ENCODE measurements at regions not wholly inside any gene's neighbourhood (a gene's known extent, or its start where the extent isn't known, plus 50 kb on each side); places are given as distances from the start of the nearest gene placed in this dataset.

DNA sequence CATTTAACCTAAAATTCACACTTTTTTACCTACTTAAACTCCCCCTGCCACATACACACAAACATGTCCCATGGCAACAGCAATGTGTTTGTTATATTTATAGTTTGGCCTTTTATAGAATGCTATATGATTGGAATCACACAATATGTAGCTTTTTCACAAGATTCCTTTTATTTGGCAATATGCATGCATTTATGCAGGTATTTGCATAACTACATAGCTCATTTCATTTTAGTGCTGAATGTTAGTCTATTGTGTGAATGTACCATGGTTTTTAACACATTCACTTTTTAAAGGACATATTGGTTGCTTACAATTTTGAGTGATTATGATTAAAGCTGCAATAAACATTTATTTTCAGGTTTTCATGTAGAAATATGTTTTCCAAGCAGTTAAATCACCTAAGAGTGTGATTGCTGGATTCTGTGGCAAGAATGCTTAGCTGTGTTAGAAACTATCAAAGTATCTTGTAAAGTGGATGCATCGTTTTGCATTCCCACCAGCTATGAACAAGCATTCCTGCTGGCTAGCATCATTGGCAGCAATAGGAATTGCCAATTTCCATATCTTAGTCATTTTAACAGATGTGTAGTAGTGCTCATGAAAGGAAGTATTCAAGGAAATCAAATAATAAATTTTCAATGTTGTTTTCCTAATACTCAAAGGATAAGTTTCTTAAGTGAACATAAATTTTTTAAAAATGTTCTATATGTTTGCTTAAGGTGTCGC, 557.0 kb downstream of the SLITRK1 start (continued):
- TF ChIP-seq RELB (IDR thresholded peaks at IDR 0.05; ENCODE audit: low read depth) (no peak), MEF2B (IDR thresholded peaks at IDR 0.05; ENCODE audit: partially characterized antibody, poor library complexity, severe bottlenecking) (no peak), SIX5 (IDR thresholded peaks at IDR 0.05; ENCODE audit: low read depth, low read length, severe bottlenecking) (no peak), TAF1 (IDR thresholded peaks at IDR 0.05; ENCODE audit: borderline replicate concordance, low read depth, low read length) (no peak), SREBF1 (IDR thresholded peaks at IDR 0.05; ENCODE audit: low read length) (no peak), ZSCAN29 (IDR thresholded peaks at IDR 0.05) (no peak), NBN (IDR thresholded peaks at IDR 0.05) (no peak)
- TF ChIP-seq, protein P1, sequence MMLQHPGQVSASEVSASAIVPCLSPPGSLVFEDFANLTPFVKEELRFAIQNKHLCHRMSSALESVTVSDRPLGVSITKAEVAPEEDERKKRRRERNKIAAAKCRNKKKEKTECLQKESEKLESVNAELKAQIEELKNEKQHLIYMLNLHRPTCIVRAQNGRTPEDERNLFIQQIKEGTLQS (IDR thresholded peaks at IDR 0.05; ENCODE audit: borderline replicate concordance, extremely low read depth, low read depth, low read length): no peak

DNA sequence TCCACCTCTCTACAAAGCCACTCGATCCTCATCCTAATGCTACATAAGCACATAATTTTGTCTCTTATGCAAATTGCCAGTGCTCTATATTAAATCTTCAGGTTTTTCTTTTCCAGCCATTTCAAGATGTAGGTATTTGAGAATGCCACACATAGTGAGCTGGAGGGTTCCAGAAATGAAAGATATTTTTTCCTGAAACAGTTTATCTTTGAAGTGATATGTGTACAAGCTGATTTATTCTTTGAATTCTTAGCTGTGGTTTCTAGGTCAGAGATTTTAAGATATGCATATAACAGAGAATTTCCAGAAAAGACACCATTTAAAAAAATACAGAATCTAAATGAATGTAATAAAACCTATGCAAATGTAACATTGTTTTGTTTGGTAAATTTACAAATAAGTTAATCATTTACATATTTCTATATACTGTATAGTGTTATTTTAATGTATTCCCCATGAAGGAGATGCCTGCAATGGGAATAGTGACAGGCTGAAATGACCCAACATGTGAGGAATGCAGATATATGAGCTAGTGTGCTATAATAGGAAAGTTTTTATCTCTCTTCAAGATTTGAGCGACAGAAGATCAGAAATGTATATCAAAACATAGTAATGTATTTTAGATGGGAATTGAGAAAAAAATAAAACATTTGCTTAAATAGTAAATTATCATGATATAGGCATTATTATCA, 570.2 kb downstream of the SLITRK1 start:
- no peak for ATAC-seq
- Histone ChIP-seq H3K4me1 (ENCODE audit: control insufficient read depth, insufficient read depth, low read length) (no peaks in the 10 kb centered on the region), H3K4me3 (no peak overlapping the region), H3K79me2 (ENCODE audit: control insufficient read depth, insufficient read depth, low read length) (no peaks in the 10 kb centered on the region), H2AFZ (ENCODE audit: control insufficient read depth, low read depth, low read length) (no peak overlapping the region), H3K9ac (ENCODE audit: control insufficient read depth, insufficient read depth, low read length) (no peak overlapping the region), H3K27me3 (replicated peaks in 1 of 2; ENCODE audit: control insufficient read depth in 2 of 2, insufficient read depth in 2 of 2, low read length in 1 of 2) (no peaks in the 10 kb centered on the region), H4K20me1 (ENCODE audit: control insufficient read depth, insufficient read depth) (no peaks in the 10 kb centered on the region), H3K4me2 (ENCODE audit: control insufficient read depth, insufficient read depth) (no peak overlapping the region), H3K27ac (ENCODE audit: control insufficient read depth, insufficient read depth) (no peak overlapping the region), H3K36me3 (ENCODE audit: control insufficient read depth in 2 of 2, insufficient read depth in 2 of 2, low read length in 1 of 2) (no peaks in the 10 kb centered on the region), H3K9me3 (replicated peaks; ENCODE audit: control insufficient read depth, insufficient read depth, low read length) (no peaks in the 10 kb centered on the region)
- no peak for DNase-seq (ENCODE audit: low read depth, low spot score)
- RAD21 ChIA-PET (ENCODE audit: unreplicated experiment): no interaction called here
- in situ Hi-C loops (cut with MboI) (no loop called here), intact Hi-C loops (cut with micrococcal nuclease; ENCODE audit: unreplicated experiment) (no loop called here)
- WGBS (ENCODE audit: insufficient coverage, insufficient replicate concordance, low lambda C conversion rate, missing lambda C conversion rate): 30% methylated on average over 2 of the region's 2 CpGs
- FAIRE-seq: no peak
- BruUV-seq (replicated peaks): no TSS peak
- POLR2A ChIA-PET: no interaction called here
- SMC1A ChIA-PET (ENCODE audit: uncharacterized antibody, unreplicated experiment): no interaction called here
- CTCF ChIA-PET: no interaction called here
- no peak for TF ChIP-seq ZNF622 (IDR thresholded peaks at IDR 0.05)
- no peak for TF ChIP-seq ZSCAN29 (IDR thresholded peaks at IDR 0.05)
- TF ChIP-seq TARDBP (IDR thresholded peaks at IDR 0.05; ENCODE audit: borderline replicate concordance): no peak
- TF ChIP-seq, protein P2, sequence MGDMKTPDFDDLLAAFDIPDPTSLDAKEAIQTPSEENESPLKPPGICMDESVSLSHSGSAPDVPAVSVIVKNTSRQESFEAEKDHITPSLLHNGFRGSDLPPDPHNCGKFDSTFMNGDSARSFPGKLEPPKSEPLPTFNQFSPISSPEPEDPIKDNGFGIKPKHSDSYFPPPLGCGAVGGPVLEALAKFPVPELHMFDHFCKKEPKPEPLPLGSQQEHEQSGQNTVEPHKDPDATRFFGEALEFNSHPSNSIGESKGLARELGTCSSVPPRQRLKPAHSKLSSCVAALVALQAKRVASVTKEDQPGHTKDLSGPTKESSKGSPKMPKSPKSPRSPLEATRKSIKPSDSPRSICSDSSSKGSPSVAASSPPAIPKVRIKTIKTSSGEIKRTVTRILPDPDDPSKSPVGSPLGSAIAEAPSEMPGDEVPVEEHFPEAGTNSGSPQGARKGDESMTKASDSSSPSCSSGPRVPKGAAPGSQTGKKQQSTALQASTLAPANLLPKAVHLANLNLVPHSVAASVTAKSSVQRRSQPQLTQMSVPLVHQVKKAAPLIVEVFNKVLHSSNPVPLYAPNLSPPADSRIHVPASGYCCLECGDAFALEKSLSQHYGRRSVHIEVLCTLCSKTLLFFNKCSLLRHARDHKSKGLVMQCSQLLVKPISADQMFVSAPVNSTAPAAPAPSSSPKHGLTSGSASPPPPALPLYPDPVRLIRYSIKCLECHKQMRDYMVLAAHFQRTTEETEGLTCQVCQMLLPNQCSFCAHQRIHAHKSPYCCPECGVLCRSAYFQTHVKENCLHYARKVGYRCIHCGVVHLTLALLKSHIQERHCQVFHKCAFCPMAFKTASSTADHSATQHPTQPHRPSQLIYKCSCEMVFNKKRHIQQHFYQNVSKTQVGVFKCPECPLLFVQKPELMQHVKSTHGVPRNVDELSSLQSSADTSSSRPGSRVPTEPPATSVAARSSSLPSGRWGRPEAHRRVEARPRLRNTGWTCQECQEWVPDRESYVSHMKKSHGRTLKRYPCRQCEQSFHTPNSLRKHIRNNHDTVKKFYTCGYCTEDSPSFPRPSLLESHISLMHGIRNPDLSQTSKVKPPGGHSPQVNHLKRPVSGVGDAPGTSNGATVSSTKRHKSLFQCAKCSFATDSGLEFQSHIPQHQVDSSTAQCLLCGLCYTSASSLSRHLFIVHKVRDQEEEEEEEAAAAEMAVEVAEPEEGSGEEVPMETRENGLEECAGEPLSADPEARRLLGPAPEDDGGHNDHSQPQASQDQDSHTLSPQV (IDR thresholded peaks at IDR 0.05): no peak
- TF ChIP-seq KLF5 (IDR thresholded peaks at IDR 0.05; ENCODE audit: partially characterized antibody): no peak

Data from GM12878 (cell line).